HUES48 (cell line): ENCODE measurements at regions not wholly inside any gene's neighbourhood (a gene's known extent, or its start where the extent isn't known, plus 50 kb on each side); places are given as distances from the start of the nearest gene placed in this dataset.

Experiments used
- H3K27ac ChIP-seq: one replicate; pipeline ENCODE4 v1.7.0; 2013; ENCODE audit warnings: low read depth, low read length, inconsistent platforms
- H3K27me3 ChIP-seq: 2 replicates; pipeline ENCODE4 v1.6.1; 2013; ENCODE audit warnings: mild to moderate bottlenecking, low read length; ENCODE audit not compliant: control insufficient read depth, insufficient read depth
- H3K36me3 ChIP-seq: 2 replicates; pipeline ENCODE4 v1.6.1; 2013; ENCODE audit warnings: low read length; ENCODE audit not compliant: control insufficient read depth, insufficient read depth
- H3K4me1 ChIP-seq: 2 replicates; pipeline ENCODE4 v1.6.1; 2013; ENCODE audit warnings: mild to moderate bottlenecking, low read length; ENCODE audit not compliant: control insufficient read depth, insufficient read depth
- H3K4me3 ChIP-seq: 2 replicates; pipeline ENCODE4 v1.5.1; 2013; ENCODE audit warnings: mild to moderate bottlenecking, low read depth, low read length
- H3K9ac ChIP-seq: 2 replicates; pipeline ENCODE4 v1.6.1; 2013; ENCODE audit warnings: mild to moderate bottlenecking, low read depth, low read length, moderate library complexity
- H3K9me3 ChIP-seq: 2 replicates; pipeline ENCODE4 v1.6.1; 2013; ENCODE audit warnings: low read length; ENCODE audit not compliant: control insufficient read depth, insufficient read depth

GRCh38 chr6:168962886-168963285 lies 290.8 kb downstream of the THBS2 start:
- no peaks in the 10 kb centered on the region for H3K4me1 ChIP-seq
- no peak overlapping the region for H3K27ac ChIP-seq
- no peak overlapping the region for H3K9ac ChIP-seq
- no peaks in the 10 kb centered on the region for H3K27me3 ChIP-seq
- no peak overlapping the region for H3K4me3 ChIP-seq
- no peaks in the 10 kb centered on the region for H3K9me3 ChIP-seq
- H3K36me3 ChIP-seq: no peaks in the 10 kb centered on the region

GRCh38 chr6:168961264-168961656 lies 292.4 kb downstream of the THBS2 start:
- H3K27ac ChIP-seq: no peak overlapping the region
- no peak overlapping the region for H3K9ac ChIP-seq
- H3K4me3 ChIP-seq: no peak overlapping the region
- no peaks in the 10 kb centered on the region for H3K36me3 ChIP-seq
- no peaks in the 10 kb centered on the region for H3K27me3 ChIP-seq
- no peaks in the 10 kb centered on the region for H3K9me3 ChIP-seq
- no peaks in the 10 kb centered on the region for H3K4me1 ChIP-seq

GRCh38 chr6:168960551-168961263 lies 292.9 kb downstream of the THBS2 start:
- H3K9ac ChIP-seq: no peak overlapping the region
- H3K27me3 ChIP-seq: no peaks in the 10 kb centered on the region
- H3K4me3 ChIP-seq: no peak overlapping the region
- H3K27ac ChIP-seq: no peak overlapping the region
- H3K9me3 ChIP-seq: no peaks in the 10 kb centered on the region
- no peaks in the 10 kb centered on the region for H3K4me1 ChIP-seq
- H3K36me3 ChIP-seq: no peaks in the 10 kb centered on the region

GRCh38 chr6:168959696-168960095 lies 293.9 kb downstream of the THBS2 start:
- Histone ChIP-seq H3K27ac (no peak overlapping the region), H3K9me3 (no peaks in the 10 kb centered on the region), H3K27me3 (no peaks in the 10 kb centered on the region), H3K36me3 (no peaks in the 10 kb centered on the region), H3K4me1 (no peaks in the 10 kb centered on the region), H3K9ac (no peak overlapping the region), H3K4me3 (no peak overlapping the region)

- Histone ChIP-seq H3K27me3 (no peaks in the 10 kb centered on the region), H3K4me3 (no peak overlapping the region), H3K36me3 (no peaks in the 10 kb centered on the region), H3K4me1 (no peaks in the 10 kb centered on the region), H3K27ac (no peak overlapping the region), H3K9me3 (no peaks in the 10 kb centered on the region), H3K9ac (no peak overlapping the region)
Measured at GRCh38 chr6:168956884-168957730, 296.5 kb downstream of the THBS2 start.

- Histone ChIP-seq H3K9ac (no peak overlapping the region), H3K9me3 (no peaks in the 10 kb centered on the region), H3K27ac (no peak overlapping the region), H3K36me3 (no peaks in the 10 kb centered on the region), H3K27me3 (no peaks in the 10 kb centered on the region), H3K4me1 (no peaks in the 10 kb centered on the region), H3K4me3 (no peak overlapping the region)
Measured at GRCh38 chr6:168956141-168956838, 297.4 kb downstream of the THBS2 start.

- H3K4me3 ChIP-seq: no peak overlapping the region
- no peaks in the 10 kb centered on the region for H3K4me1 ChIP-seq
- no peaks in the 10 kb centered on the region for H3K36me3 ChIP-seq
- H3K9me3 ChIP-seq: no peaks in the 10 kb centered on the region; the same call in 1 of the 2 replicates
- H3K9ac ChIP-seq: no peak overlapping the region
- no peaks in the 10 kb centered on the region for H3K27me3 ChIP-seq
- no peak overlapping the region for H3K27ac ChIP-seq
Measured at GRCh38 chr6:168953461-168953860, 300.2 kb downstream of the THBS2 start.

GRCh38 chr6:168951217-168951616 lies 302.4 kb downstream of the THBS2 start:
- H3K9me3 ChIP-seq: no peaks in the 10 kb centered on the region; the same call in 1 of the 2 replicates
- no peaks in the 10 kb centered on the region for H3K27me3 ChIP-seq
- H3K4me1 ChIP-seq: no peaks in the 10 kb centered on the region
- H3K4me3 ChIP-seq: no peak overlapping the region
- no peaks in the 10 kb centered on the region for H3K36me3 ChIP-seq
- no peak overlapping the region for H3K27ac ChIP-seq
- H3K9ac ChIP-seq: no peak overlapping the region

GRCh38 chr6:168950858-168951214 lies 302.8 kb downstream of the THBS2 start:
- Histone ChIP-seq H3K27me3 (no peaks in the 10 kb centered on the region), H3K4me1 (no peaks in the 10 kb centered on the region), H3K9ac (no peak overlapping the region), H3K4me3 (no peak overlapping the region), H3K27ac (no peak overlapping the region), H3K36me3 (no peaks in the 10 kb centered on the region), H3K9me3 (no peaks in the 10 kb centered on the region; the same call in 1 of the 2 replicates)

GRCh38 chr6:168949981-168950857 lies 303.4 kb downstream of the THBS2 start:
- no peak overlapping the region for H3K9ac ChIP-seq

More at GRCh38 chr6:168949981-168950857, 303.4 kb downstream of the THBS2 start:
- H3K27ac ChIP-seq: no peak overlapping the region
- H3K27me3 ChIP-seq: no peaks in the 10 kb centered on the region
- no peaks in the 10 kb centered on the region for H3K4me1 ChIP-seq
- H3K4me3 ChIP-seq: no peak overlapping the region
- H3K9me3 ChIP-seq: no peaks in the 10 kb centered on the region; the same call in 1 of the 2 replicates
- H3K36me3 ChIP-seq: no peaks in the 10 kb centered on the region
